GM21619 (cell line): ENCODE measurements at regions not wholly inside any gene's neighbourhood (a gene's known extent, or its start where the extent isn't known, plus 50 kb on each side); places are given as distances from the start of the nearest gene placed in this dataset.
"Not testable (repeated sequence)": the region's sequence is repeated elsewhere in the genome, so short reads cannot be mapped to it uniquely, and the experiment has no call there.

Experiments
- ATAC-seq: cut with Tn5 transposase; IDR thresholded peaks from one replicate; pipeline ENCODE4 v1.9.1; 2021; ENCODE audit not compliant: unreplicated experiment

DNA sequence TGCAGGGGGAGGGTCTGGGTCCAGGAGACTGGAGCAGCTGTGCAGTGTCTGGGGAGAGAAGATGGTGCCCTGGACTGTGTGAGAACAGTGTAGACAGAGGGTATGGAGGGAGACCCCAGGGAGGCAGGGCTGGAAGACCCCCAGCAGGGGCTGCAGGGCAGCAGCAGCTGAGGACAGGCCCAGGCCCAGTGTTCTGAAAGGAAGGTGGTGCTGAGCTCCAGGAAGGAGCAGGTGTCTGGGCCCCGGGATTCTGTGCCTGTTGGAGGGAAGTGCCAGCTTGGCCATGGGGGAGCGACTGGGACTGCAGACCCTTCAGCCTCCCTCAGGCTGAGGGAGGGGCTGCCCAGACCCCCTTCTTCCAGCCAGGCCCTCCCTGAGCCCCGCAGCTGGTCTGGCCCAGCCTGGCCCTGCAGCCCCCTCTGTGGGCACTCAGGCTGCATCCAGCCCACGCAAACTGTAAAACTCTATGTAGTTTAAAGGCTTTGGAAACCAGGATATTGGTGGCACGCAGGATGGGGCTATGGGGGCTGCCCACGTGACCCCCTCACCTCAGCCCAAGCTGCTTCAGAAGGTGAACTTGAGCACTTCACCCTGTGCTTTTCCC, 519.2 kb downstream of the PTPRU start:
- ATAC-seq, result not testable (repeated sequence)

DNA sequence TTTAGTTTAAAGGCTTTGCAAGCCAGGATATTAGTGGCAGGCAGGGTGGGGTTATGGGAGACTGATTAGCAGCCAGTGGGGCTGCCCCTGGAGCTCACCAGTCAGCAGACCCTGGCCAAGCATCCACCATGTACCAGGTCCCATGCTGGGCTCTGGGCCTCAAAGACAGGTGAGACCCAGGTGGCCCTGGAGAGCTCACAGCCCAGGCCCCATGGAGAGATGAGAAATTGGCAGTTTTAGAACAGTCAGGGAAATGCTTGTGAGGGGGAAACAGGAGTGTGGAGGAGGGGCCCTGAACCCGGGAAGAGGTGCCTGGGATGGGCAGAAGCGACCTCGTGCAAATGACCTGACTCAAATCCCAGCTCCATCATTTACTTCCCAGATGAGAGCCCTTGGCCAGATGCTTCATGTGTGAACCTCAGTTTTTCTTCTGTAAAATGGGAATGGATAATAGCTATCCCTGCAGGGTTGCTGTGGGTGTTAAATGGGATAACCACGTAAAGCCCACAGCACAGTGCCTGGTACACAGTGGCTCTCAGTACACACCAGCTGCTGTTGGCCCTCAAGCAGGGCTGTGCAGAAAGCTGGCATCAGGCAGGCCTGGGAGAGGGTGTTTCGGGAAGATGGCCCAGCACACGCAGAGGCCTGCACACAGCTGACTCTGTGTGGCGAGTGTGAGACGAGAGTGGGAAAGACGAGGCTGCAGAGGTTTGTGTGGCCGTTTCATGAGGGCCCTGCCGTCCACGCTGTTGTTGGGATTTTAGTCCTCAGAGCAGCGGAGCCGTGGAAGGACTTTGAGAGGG, 518.5 kb downstream of the PTPRU start:
- no peak for ATAC-seq

- ATAC-seq, result no peak
Measured at GRCh38 chr1:29753771-29754572, 517.6 kb downstream of the PTPRU start.

DNA sequence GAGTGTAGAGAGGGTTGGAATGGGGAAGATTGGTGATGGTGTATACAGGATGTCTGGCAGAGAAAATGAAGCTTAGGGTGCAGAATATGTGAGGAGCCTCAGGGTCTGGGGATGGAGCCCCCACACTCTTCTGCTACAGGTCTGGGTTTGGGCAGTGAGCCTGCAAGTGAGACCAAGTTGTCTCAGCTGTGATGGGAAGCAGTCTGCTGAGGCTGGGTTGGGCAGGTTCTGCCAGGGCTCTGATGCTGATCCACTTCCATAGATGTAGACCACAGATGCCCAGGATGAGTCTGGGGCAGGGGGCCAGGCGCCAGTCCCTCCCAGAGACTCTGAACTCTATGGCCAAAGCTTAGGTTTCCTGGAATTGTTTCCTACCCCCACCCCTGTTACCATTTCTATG, 516.9 kb downstream of the PTPRU start:
- no peak for ATAC-seq

GRCh38 chr1:29752141-29752540, 515.8 kb downstream of the PTPRU start:
- ATAC-seq, result no peak

DNA sequence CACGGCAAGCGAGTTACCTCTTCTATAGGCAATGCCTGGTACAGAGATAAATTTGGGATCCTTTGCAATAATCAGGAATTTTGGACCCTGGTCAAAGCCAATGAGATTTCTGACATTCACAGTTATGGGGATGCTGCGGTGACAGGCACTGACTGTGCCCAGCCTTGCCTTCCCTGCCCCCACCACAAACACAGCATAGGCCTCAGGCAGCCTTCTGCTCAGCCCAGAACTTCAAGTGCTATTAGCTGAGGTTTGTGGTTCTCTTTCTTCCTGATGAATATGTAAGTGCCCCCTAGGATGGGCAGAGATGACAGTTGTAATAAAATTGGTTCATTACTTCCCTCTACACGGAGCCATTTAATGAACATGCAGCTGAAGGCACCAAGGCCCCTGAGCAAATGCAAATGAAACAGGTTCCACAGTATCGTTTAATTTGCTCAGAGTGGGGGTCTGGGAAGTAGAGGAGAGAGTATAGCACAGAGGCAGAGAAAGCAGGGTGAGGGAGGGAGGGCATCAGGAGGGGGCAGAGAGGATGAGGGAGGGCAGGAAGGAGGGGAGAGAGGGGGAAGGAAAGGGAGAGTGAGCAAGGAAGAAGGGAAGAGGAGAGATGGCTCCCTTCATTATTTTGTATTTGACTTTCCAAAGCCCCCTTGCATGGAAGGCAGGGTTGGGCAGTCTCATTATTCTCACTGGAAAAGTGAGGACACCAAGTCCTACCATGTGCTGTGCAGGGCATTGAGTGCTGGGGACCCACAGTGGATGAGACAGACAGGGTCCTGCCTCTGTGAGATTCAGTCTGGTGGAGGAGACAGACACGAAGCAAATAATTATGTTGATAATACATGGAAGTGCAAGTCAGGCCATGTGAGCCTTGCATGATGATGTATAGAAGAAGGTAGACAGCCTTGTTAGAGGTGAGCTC, 513.0 kb downstream of the PTPRU start:
- ATAC-seq, result no peak

GRCh38 chr1:29747196-29747595, 510.9 kb downstream of the PTPRU start:
- ATAC-seq, result no peak

DNA sequence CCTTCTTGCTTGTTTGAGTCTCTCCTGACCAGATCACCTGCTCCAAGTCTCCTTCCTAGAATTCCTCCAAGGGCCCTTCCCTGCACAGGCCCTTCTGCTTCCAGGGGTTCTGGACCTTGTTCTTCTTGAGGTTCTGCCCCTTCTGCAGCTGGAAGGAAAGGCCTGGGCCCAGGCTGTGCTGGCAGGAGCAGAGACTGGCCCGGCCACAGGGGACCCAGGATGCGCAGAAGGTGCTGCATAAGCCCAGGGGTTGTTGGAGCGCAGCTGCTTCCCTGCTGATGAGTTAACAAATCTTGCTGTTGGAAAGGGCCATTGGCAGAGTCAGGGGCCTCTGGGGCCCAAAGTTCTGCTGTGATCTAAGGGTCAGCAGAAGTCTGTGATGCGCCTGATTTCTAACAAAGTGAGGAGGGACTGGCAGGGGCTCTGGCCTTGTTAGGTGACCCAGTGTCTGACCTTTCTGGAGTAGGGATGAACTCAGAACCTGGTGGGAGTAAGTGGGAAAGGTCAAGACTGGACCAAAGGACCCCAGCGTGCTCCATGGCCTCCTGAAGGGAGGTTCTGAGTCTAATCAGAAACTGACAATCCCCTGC, 509.8 kb downstream of the PTPRU start:
- ATAC-seq, result no peak

- no peak for ATAC-seq
Measured at GRCh38 chr1:29744684-29745490, 508.6 kb downstream of the PTPRU start.

GRCh38 chr1:29743931-29744330, 507.6 kb downstream of the PTPRU start:
- ATAC-seq, result no peak

- no peak for ATAC-seq
Measured at GRCh38 chr1:29743264-29743663, 506.9 kb downstream of the PTPRU start.

DNA sequence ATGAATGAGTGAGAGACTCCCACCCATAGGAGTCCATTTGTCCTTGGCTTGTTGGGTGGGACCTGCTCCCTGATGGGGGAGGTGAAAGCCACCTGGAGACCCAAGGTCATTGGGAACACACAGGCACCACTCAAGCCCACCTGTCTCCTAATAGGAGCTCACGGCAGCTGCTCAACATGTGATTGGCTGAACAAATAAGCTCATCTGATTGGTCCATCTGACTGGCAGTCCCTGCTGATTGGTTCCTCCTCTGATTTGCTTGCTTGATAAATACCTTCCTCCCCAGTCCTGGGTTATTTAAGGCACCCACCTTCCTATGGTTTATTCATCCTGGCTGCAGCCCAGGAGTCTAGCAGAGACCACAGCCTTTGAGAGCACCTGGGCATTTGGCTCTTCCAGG, 502.9 kb downstream of the PTPRU start:
- no peak for ATAC-seq

GRCh38 chr1:29736582-29737188, 500.4 kb downstream of the PTPRU start:
- ATAC-seq, result no peak

DNA sequence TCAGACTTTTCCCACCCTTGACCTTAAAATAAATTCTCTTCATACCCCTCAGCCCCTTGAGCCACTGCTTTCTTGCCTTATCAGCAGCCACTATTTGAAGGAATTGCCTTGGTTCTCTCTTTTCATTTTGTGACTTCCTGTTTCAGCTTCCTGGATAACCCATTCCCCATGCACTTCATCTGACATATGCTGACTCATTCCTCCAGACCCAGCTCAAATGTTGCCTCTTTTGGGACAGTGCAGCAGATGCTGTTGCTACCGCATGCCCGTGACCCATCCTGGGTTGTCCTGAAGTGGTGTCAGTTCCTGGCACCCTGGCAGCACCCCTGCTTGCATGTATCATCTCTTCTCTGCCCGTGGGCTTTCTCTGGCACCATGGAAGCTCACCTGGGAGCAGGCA, 496.1 kb downstream of the PTPRU start:
- no peak for ATAC-seq

- no peak for ATAC-seq
Measured at GRCh38 chr1:29730623-29731022, 494.3 kb downstream of the PTPRU start.

DNA sequence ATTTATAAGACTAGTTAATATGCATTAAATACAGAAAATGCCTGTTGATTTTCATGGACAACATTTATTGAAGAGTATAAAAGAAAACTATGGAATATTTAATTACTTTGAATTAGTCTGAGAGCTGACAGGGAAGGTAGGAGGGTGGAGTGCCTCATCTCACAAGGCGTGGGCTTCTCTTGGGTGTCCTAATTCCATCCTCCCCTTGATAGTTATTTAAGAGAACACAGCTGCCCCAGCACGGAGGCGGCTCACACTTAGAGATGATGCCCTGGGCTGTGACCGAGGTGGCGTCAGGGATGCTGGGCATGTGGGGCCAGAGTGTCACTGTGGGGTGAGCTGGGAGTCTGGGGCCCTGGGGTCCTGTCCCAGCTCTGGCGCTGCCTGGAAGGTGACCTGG, 493.0 kb downstream of the PTPRU start:
- no peak for ATAC-seq

- ATAC-seq, result no peak
Measured at GRCh38 chr1:29728703-29729102, 492.4 kb downstream of the PTPRU start.

DNA sequence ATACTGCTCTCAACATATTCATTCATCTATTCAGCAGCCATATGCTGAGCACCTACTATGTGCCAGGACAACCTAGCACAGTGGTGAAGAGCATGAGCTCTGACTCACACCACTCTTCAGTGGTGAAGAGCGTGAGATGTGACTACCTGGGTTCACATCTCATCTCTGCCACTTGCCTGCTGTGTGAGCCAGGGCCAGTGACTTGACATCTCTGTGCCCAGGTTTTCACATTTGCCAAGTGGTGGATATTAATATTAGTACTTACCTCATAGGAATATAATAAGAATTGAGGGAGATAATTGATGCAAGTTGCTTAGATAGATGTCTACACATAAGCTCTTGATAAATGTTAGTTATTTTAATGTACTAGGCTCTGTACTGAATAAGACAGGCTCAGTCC, 488.9 kb downstream of the PTPRU start:
- no peak for ATAC-seq

DNA sequence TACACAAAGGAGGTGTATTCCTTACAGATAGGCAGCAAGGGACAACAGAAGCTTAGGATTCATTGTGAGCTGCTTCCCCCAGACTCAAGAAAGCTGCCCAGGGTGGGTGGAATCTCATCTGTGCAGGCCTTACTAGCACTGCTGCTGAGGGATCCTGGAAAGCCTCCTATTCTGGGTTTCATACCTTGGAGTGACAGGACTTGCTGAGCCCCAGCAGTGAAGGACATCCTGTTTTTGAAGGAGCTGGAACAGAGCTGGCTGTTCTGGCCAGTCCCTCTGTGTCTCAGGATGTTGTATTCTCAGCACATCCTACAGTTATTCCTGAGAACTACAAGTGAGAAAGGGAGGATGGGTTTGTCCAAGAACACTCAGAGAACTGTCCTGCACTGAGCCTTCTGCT, 486.3 kb downstream of the PTPRU start:
- no peak for ATAC-seq
